ENCODE measurements at regions not wholly inside any gene's neighbourhood (a gene's known extent, or its start where the extent isn't known, plus 50 kb on each side); places are given as distances from the start of the nearest gene placed in this dataset.

- no peak for TF ChIP-seq MYC (IDR thresholded peaks at IDR 0.05; ENCODE audit: low read depth, low read length)
- no peak for TF ChIP-seq CTCF (IDR thresholded peaks at IDR 0.05; ENCODE audit: low read depth, low read length)
- TF ChIP-seq POLR2A (IDR thresholded peaks at IDR 0.05; ENCODE audit: extremely low read depth, insufficient read length): no peak
- TF ChIP-seq MAX (IDR thresholded peaks at IDR 0.05; ENCODE audit: low read depth, low read length): no peak
- no peak overlapping the region for H3K4me3 ChIP-seq (ENCODE audit: low read depth, low read length)
- DNase-seq (ENCODE audit: low read depth): no peak
These were observed 458.9 kb downstream of the MED10 start for GRCh38 chr5:5919411-5919810.

- H3K4me3 ChIP-seq (ENCODE audit: low read depth, low read length): no peak overlapping the region
- no peak for DNase-seq (ENCODE audit: low read depth)
- TF ChIP-seq CTCF (IDR thresholded peaks at IDR 0.05; ENCODE audit: low read depth, low read length): no peak
- no peak for TF ChIP-seq MYC (IDR thresholded peaks at IDR 0.05; ENCODE audit: low read depth, low read length)
- no peak for TF ChIP-seq POLR2A (IDR thresholded peaks at IDR 0.05; ENCODE audit: extremely low read depth, insufficient read length)
- TF ChIP-seq MAX (IDR thresholded peaks at IDR 0.05; ENCODE audit: low read depth, low read length): no peak
These were observed 471.6 kb downstream of the MED10 start for GRCh38 chr5:5906778-5907177.

- DNase-seq (ENCODE audit: low read depth): no peak
- TF ChIP-seq MAX (IDR thresholded peaks at IDR 0.05; ENCODE audit: low read depth, low read length) (no peak), CTCF (IDR thresholded peaks at IDR 0.05; ENCODE audit: low read depth, low read length) (no peak), POLR2A (IDR thresholded peaks at IDR 0.05; ENCODE audit: extremely low read depth, insufficient read length) (no peak), MYC (IDR thresholded peaks at IDR 0.05; ENCODE audit: low read depth, low read length) (no peak)
- no peak overlapping the region for H3K4me3 ChIP-seq (ENCODE audit: low read depth, low read length)
These were observed 473.2 kb downstream of the MED10 start for GRCh38 chr5:5905186-5905585.

GRCh38 chr5:5904113-5904512, 474.2 kb downstream of the MED10 start:
- TF ChIP-seq POLR2A (IDR thresholded peaks at IDR 0.05; ENCODE audit: extremely low read depth, insufficient read length): no peak
- TF ChIP-seq MAX (IDR thresholded peaks at IDR 0.05; ENCODE audit: low read depth, low read length): no peak
- TF ChIP-seq CTCF (IDR thresholded peaks at IDR 0.05; ENCODE audit: low read depth, low read length): no peak
- TF ChIP-seq MYC (IDR thresholded peaks at IDR 0.05; ENCODE audit: low read depth, low read length): no peak

GRCh38 chr5:5902678-5903646, 475.4 kb downstream of the MED10 start:
- TF ChIP-seq CTCF (IDR thresholded peaks at IDR 0.05; ENCODE audit: low read depth, low read length): no peak
- no peak for TF ChIP-seq MYC (IDR thresholded peaks at IDR 0.05; ENCODE audit: low read depth, low read length)
- TF ChIP-seq MAX (IDR thresholded peaks at IDR 0.05; ENCODE audit: low read depth, low read length): no peak
- no peak for TF ChIP-seq POLR2A (IDR thresholded peaks at IDR 0.05; ENCODE audit: extremely low read depth, insufficient read length)
- H3K4me3 ChIP-seq (ENCODE audit: low read depth, low read length): no peak overlapping the region
- no peak for DNase-seq (ENCODE audit: low read depth)

More at GRCh38 chr5:5904113-5904512, 474.2 kb downstream of the MED10 start:
- no peak for DNase-seq (ENCODE audit: low read depth)
- H3K4me3 ChIP-seq (ENCODE audit: low read depth, low read length): no peak overlapping the region

Measured in NB4 (cell line).